ENCODE measurements at regions not wholly inside any gene's neighbourhood (a gene's known extent, or its start where the extent isn't known, plus 50 kb on each side); places are given as distances from the start of the nearest gene placed in this dataset.

DNA sequence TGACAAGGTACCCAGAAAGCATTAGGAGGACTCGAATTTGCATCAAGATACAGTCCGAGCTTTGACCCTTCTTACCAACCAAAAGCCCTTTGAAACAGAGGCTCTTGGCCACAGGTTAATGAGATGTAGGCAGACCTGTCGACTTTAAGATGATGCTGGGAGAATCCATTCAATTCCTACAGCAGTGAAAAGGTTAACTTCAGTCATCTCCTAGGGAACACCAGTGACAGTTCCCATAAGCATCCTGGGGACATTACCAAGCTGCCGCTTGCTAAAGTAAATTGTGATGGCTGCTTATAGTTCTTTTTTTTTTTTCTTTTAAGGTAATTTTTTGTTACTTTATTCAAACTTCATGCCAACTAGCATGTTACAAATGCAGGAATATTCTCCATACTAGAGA lies 379.3 kb downstream of the SOX11 start:
- TF ChIP-seq, protein P1, sequence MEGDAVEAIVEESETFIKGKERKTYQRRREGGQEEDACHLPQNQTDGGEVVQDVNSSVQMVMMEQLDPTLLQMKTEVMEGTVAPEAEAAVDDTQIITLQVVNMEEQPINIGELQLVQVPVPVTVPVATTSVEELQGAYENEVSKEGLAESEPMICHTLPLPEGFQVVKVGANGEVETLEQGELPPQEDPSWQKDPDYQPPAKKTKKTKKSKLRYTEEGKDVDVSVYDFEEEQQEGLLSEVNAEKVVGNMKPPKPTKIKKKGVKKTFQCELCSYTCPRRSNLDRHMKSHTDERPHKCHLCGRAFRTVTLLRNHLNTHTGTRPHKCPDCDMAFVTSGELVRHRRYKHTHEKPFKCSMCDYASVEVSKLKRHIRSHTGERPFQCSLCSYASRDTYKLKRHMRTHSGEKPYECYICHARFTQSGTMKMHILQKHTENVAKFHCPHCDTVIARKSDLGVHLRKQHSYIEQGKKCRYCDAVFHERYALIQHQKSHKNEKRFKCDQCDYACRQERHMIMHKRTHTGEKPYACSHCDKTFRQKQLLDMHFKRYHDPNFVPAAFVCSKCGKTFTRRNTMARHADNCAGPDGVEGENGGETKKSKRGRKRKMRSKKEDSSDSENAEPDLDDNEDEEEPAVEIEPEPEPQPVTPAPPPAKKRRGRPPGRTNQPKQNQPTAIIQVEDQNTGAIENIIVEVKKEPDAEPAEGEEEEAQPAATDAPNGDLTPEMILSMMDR (IDR thresholded peaks at IDR 0.05; ENCODE audit: poor library complexity, severe bottlenecking): no peak
- no peak for ATAC-seq (ENCODE audit: low read depth)

GRCh38 chr2:6072276-6072675 lies 380.1 kb downstream of the SOX11 start:
- Histone ChIP-seq H3K36me3 (ENCODE audit: low read depth) (no peaks in the 10 kb centered on the region), H3K9me3 (ENCODE audit: severe bottlenecking) (no peaks in the 10 kb centered on the region), H3K27me3 (ENCODE audit: insufficient read depth, poor library complexity, severe bottlenecking) (no peaks in the 10 kb centered on the region), H3K27ac (ENCODE audit: poor library complexity, severe bottlenecking) (no peak overlapping the region), H3K4me1 (ENCODE audit: insufficient read depth, poor library complexity, severe bottlenecking) (no peaks in the 10 kb centered on the region), H3K4me3 (ENCODE audit: severe bottlenecking) (no peak overlapping the region)
- ATAC-seq (ENCODE audit: low read depth): no peak
- TF ChIP-seq, protein P1 (IDR thresholded peaks at IDR 0.05; ENCODE audit: poor library complexity, severe bottlenecking): no peak
- DNase-seq (ENCODE audit: low spot score): no peak

More for the DNA sequence above, 379.3 kb downstream of the SOX11 start:
- Histone ChIP-seq H3K4me1 (ENCODE audit: insufficient read depth, poor library complexity, severe bottlenecking) (no peaks in the 10 kb centered on the region), H3K9me3 (ENCODE audit: severe bottlenecking) (no peaks in the 10 kb centered on the region), H3K27ac (ENCODE audit: poor library complexity, severe bottlenecking) (no peak overlapping the region), H3K36me3 (ENCODE audit: low read depth) (no peaks in the 10 kb centered on the region), H3K27me3 (ENCODE audit: insufficient read depth, poor library complexity, severe bottlenecking) (no peaks in the 10 kb centered on the region), H3K4me3 (ENCODE audit: severe bottlenecking) (no peak overlapping the region)
- DNase-seq (ENCODE audit: low spot score): no peak

GRCh38 chr2:6072768-6073167 lies 380.6 kb downstream of the SOX11 start:
- Histone ChIP-seq H3K4me3 (ENCODE audit: severe bottlenecking) (no peak overlapping the region), H3K27ac (ENCODE audit: poor library complexity, severe bottlenecking) (no peak overlapping the region), H3K9me3 (ENCODE audit: severe bottlenecking) (no peaks in the 10 kb centered on the region), H3K36me3 (ENCODE audit: low read depth) (no peaks in the 10 kb centered on the region), H3K27me3 (ENCODE audit: insufficient read depth, poor library complexity, severe bottlenecking) (no peaks in the 10 kb centered on the region), H3K4me1 (ENCODE audit: insufficient read depth, poor library complexity, severe bottlenecking) (no peaks in the 10 kb centered on the region)
- TF ChIP-seq, protein P1 (IDR thresholded peaks at IDR 0.05; ENCODE audit: poor library complexity, severe bottlenecking): no peak
- no peak for DNase-seq (ENCODE audit: low spot score)
- no peak for ATAC-seq (ENCODE audit: low read depth)

DNA sequence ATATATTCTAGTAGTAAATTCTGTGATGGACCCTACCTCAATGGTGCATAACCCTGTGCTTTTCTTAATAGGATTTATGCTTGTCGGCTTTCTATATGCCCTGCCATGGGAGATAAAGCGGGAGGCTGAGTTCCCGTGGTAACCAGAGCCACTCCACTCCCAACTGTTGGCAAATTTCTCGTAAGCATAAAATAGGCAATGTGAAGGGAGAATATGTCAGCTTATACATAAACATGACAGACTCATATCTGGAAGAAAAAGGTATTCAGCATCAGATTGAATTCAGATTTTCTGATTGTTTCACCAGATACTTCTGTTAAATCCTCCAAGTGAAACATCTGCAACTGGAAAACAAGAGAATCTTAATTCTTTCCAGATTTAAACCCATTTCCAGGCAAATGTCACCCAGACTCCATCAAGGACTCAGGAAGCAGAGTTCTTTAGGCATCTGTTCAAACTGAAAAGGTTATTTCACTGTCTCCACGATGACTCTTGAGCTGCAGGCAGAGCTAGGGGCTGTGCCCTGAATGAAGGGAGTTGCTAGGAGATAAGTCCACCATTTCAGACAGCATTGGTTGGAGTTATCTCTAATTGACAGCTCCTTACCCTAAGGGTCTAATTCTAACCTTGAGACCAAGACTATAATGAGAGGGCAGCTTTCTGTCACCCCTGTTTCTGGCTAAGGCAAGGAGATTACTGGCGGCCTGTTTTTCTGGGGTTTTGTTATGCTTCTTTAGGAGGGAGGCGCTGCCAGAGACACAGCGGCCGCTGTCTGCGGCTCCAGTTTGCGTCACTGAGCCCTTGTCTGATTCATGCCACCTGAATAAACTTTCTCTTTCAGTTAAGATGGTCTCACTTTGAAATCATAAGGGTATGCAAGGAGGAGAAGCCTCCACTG lies 381.3 kb downstream of the SOX11 start:
- DNase-seq (ENCODE audit: low spot score) (no peak), ATAC-seq (ENCODE audit: low read depth) (no peak)
- H3K27ac ChIP-seq (ENCODE audit: poor library complexity, severe bottlenecking): no peak overlapping the region
- no peak overlapping the region for H3K4me3 ChIP-seq (ENCODE audit: severe bottlenecking)
- no peaks in the 10 kb centered on the region for H3K4me1 ChIP-seq (ENCODE audit: insufficient read depth, poor library complexity, severe bottlenecking)
- no peaks in the 10 kb centered on the region for H3K36me3 ChIP-seq (ENCODE audit: low read depth)
- H3K27me3 ChIP-seq (ENCODE audit: insufficient read depth, poor library complexity, severe bottlenecking): no peaks in the 10 kb centered on the region
- TF ChIP-seq, protein P1 (IDR thresholded peaks at IDR 0.05; ENCODE audit: poor library complexity, severe bottlenecking): no peak
- H3K9me3 ChIP-seq (ENCODE audit: severe bottlenecking): no peaks in the 10 kb centered on the region

GRCh38 chr2:6074089-6074643 lies 382.0 kb downstream of the SOX11 start:
- Histone ChIP-seq H3K27ac (ENCODE audit: poor library complexity, severe bottlenecking) (no peak overlapping the region), H3K4me1 (ENCODE audit: insufficient read depth, poor library complexity, severe bottlenecking) (no peaks in the 10 kb centered on the region), H3K9me3 (ENCODE audit: severe bottlenecking) (no peaks in the 10 kb centered on the region), H3K36me3 (ENCODE audit: low read depth) (no peaks in the 10 kb centered on the region), H3K27me3 (ENCODE audit: insufficient read depth, poor library complexity, severe bottlenecking) (no peaks in the 10 kb centered on the region), H3K4me3 (ENCODE audit: severe bottlenecking) (no peak overlapping the region)
- DNase-seq (ENCODE audit: low spot score) (no peak), ATAC-seq (ENCODE audit: low read depth) (no peak)
- TF ChIP-seq, protein P1 (IDR thresholded peaks at IDR 0.05; ENCODE audit: poor library complexity, severe bottlenecking): no peak

Data from RWPE2 (cell line).